Dermis microvascular lymphatic vessel endothelial cell (primary cell): ENCODE measurements at regions not wholly inside any gene's neighbourhood (a gene's known extent, or its start where the extent isn't known, plus 50 kb on each side); places are given as distances from the start of the nearest gene placed in this dataset.

Source experiments
- DNase-seq, 2 donors: peaks; one replicate each; pipeline versions ENCODE4 v3.0.0 to v3.0.0-alpha.2; 2010; ENCODE audit warnings: low read depth in 2 of 2

DNA sequence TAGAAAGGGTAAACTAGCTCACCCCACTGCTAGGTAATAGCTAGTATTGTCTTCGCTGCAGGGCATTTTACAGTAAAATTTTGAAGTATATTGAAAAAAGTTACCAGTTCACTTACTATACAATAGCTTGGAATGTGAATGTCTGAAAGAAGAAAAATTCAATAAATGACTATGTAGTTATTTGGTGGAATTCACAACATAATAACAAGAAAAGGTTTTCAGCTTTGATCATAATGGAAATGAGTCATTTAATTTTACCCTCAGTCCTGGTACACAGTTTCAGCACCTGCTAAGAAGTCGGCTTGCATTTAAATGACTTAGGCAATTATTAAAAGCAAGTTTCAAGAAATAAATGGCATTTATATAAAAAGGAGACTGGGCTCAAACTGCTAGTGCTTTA is 90.4 kb downstream of the NUP35 start:
- DNase-seq: no peak

DNA sequence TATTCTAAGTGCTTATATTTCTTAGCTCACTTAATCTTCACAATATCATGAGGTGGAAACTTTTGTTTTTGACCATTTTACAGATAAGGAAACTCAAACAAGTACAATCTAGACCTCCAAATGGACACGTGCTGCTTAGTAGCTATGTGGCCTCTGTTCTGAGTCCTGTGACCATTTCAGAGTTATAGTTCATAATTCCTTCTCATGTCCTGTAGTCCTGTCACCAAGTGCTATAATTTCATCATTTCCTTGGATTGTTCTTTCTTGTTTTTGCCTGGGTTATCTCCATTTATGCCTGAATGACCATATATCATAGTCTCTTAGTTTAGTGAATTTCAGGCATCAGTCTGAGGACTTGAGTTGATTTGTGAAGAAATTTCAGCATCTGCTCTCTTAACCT is 91.7 kb downstream of the NUP35 start:
- peak in 1 of 2 donors; percentile 46 for DNase-seq

DNA sequence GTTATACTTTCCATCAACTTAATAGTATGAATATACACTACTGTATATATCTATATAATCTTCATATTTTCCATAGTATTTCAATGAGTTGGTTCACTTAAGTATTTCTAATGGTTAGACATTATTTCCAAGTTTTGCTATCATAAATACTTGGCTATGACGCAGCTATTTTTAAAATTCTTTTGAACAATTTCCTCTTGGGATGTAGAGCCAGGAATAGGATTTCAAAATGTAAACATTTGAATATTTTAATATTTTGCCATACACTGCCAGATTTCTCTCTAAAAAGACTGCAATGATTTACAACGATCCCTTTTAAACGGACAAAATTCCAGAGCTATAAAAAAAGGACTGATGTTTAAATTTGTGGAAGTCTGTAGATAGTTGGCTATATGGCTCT is 95.6 kb downstream of the NUP35 start:
- DNase-seq: no peak

DNA sequence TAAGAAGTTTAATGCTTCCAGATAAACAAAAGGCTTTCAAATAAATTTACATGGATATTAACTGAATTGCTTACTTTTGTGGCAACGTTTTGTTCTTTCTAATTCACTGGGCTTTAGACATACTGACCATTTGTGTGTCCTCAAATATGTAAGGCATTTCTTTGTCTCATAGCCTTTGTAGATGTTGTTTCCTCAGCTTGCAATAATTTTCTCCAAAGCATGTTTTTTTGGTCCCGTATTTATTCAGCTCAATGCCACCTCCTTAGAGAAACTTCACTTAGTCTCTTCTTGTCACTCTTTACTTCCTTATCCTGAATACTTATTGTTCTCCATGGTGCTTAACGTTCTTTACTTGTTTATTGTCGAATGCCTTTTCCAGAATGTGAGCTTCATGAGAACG is 98.5 kb downstream of the NUP35 start:
- no peak for DNase-seq

DNA sequence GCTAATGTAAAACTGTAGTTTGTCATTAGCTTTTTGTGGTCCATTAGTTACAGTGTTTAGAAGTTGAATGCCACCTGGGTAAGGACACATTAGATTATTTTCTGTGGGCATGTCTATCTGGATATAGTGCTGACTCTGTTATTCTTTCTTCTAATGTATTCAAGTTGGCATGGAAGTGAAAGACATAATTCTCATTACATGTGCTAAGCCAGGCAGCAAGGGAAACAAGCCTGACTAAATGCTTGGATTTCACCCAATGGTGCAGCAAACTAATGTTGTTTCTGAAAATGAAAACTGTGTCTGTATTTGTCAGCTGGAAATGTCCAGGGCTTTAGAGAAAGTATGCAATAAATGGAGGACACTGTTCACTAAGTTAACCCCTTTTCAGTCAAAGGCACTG is 100.7 kb downstream of the NUP35 start:
- no peak for DNase-seq

DNA sequence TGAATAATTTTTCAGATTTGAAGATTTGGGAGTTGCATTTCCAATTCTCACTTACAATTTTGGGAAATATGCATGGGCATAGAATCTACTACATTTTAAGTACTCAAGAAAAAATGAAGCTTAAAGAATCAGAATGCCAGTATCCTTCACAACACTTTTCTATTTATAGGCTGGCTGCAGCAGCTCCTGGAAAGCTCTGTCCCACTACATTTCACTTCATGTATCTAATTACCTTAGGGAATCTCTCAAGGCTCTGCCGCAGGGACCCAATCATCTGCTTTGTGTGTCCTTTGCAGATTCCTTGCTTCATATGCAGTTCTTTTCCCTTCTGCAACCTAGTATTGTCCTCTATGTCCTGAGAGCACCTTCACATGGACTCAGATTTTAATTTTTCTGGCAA is 102.9 kb downstream of the NUP35 start:
- no peak for DNase-seq

DNA sequence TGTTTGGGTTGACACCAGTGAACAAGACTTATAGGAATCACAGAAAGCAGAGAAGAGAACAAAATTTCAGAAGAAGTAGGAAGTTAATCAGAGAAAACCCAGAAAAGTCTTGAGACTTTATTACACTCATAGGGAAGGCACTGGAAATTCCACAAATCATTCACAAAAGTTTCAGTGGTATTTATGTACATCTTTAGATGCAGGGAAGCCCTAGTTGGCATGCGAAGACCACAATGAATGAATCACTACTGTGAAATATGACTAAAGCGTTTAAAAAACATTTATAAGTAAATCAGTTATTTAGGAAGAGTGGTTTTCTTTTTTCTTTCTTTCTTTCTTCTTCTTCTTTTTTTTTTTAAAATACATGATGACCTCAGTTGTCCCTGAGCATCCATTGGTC is 105.1 kb downstream of the NUP35 start:
- no peak for DNase-seq

DNA sequence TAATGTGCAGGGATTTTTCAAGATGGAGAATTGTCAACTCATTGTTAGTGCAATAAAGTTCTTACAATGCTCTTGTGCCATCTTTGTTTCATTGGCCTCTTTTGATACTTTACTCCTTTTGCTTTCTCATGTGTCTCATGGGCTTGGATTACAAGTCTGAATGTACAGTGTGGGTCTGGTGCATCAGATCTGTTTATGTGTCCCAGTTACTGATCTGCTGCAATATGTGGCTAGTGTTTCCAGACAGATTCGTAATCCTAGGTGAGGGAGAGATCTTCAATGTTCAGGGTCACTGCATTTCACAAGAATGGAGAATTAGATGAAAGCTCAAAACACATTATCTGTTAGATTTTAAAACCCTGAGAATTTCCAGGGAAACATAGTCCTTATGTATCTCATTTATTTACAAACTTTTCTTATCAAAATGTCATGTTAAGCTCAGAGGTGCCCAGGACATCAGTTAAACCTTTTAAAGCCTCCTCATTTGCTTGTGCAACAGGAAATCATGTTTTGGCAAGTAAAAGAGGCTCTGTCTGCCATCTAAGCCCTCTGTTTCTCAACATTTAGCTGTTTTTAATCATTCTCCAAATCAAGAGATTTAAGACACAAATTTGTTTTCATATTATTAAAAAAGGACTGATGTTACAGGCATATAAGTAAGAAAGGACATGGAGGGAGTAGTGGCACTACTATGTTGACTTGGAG is 108.1 kb downstream of the NUP35 start:
- DNase-seq: no peak

DNA sequence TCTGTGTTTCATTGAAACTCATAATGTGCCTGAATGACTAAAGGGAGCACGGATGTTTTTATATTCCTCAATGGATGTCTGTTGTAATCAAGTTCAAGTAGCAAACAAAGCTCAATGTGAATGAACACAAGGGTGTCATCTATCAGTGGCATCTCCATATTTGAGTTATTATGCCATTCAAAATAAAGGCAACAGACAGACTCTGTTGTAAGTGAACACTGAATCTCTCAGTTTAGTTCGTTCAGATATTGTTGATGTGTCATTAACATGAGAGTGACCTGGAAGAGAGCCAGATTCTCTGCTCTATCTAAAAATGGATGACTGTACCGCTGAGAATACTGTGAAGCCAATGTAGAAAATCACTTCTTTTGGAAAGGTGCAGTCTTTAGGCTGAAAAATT is 118.7 kb downstream of the NUP35 start:
- peak in 1 of 2 donors; percentile 6 for DNase-seq

DNA sequence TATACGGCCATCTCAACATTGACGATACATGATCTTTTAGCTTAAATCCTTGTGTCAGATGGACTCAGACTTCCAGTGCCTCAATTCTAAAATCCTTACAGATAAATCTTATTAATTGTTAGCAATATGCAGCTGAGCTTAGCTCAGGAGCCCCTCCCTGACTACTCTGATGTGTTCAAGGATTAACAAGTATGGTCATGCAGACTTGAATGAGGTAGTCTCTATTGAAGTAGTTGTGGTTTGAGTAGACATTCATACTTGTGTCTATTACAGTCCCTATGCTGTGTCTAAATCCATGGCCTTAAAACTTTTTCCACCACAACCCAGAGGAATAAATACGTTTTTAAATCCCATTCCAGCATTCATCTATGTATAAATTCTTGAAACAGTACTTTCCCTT is 119.5 kb downstream of the NUP35 start:
- no peak for DNase-seq

DNA sequence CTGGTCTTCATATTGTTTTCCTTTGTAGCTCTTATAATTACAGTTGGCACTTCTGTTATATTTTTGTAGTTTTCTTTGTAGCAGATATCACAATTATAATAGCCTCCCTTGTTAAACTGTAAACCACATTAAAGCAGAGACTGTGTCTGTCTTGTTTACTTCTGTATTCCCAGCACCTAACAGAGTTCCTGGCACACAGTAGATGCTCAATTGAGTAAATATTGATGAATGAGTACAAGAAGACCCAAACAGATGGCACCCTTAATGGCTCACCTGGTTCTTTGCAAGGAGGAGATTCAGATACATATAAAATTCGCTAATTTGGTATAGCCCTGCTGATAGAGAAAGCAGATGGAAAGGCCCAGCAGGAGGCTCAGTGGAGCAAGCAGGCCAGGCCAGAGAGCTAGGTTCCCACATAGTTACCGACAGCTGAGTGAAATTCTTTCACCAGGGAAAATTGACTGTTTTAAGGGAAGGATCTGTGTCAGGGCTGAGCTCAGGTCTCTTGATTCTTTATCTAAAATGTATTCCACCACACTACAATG is 120.1 kb downstream of the NUP35 start:
- no peak for DNase-seq

DNA sequence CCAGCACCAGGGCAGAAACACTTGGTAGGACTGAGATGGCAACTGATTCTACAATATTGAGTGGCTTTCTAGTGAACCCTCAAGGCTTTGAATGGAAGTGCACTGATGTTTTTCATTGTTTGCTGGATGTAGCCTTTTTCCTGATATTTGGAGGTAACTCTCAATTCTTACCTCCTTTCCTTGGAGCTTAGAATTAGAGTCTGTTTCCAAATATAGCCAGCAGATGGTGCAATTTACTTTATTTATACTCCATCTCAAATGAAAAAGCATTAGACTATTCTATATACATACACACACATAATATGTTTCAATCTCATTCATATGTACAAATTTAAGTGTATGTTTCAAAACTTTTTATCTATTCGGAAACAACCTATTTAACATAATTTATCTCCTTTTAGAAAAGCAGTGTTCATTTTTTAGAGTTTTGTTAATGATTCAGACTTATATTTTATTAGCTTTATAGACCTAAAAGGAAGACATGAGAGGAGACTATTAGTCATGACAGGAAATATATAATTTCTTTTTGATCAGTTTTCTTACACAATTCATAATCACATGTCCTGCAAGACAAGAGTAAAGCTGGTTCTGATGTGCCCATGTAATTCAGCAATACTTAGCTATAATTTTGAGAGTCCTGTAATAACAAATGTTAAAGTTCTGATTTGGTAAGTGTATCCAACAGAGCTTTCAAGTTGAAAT is 124.8 kb downstream of the NUP35 start:
- DNase-seq: peak; percentile 18 to 34

DNA sequence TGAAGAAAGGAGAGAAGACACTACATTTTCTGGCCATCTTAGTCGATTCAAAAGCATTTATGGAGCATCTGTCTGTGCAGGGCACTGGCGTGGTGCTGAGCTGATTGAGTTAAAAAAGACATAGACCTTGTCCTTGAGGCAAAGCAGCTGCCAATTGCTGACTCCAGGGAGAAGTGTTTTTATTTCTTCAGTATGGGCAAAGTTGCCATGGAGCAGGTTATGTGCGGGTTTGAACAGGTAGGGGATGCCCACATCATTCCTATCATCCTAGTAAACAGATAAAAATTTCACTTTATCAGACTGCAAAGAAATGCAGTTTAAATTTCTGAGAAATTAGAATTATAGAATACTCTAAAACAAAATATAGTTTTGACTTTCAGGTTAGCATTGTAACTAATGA is 125.8 kb downstream of the NUP35 start:
- no peak for DNase-seq

DNA sequence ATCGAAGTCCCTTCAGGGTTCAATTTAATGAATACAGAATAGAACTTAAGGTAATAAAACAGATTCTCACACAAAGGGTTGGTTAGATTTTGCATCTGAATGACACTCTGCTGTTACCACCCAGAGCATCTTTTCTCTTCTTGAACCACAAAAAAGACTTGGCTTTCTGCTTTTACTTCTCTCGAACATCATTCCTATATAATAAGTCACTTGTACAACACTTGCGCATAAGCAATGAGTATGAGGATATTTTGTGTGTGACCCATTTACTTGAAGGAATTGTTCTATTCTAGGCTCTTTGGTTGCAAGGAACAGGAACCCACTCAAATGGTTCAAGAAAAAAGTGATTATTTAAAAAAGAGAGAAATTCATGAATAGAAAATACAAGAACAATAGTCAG is 126.2 kb downstream of the NUP35 start:
- no peak for DNase-seq

DNA sequence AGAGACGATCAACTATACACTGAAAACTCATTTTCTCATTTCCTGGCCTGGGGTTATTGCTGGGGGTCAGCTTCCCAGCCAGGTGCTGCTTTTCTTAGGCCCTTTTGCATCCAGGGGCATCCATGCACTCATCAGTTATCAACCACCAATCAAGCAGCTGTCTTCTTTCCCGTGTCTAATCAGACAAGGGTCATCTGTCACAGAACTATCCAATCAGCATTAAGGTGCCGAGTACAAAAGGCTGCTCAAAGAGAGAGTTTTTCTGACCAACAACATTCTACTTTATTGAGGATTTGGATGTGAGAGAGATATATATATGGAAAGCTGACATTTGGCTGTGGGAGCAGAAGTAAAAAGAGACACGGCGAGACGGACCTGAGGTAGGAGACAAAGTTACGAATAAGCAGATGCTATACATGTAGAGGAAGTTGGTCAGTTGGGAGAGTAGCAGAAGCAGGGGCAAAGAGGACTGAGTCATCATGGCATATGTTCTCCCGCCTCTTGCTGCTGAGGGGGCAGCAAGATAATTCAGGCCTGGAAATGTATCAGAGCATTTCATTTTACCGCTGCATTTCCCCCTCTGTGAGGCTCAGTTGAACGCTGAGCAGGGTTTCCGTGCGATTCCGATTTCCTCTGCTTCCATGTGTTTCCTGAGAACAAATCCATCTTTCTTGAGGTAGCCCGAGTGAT is 129.3 kb downstream of the NUP35 start:
- DNase-seq: peak in 1 of 2 donors; percentile 3

DNA sequence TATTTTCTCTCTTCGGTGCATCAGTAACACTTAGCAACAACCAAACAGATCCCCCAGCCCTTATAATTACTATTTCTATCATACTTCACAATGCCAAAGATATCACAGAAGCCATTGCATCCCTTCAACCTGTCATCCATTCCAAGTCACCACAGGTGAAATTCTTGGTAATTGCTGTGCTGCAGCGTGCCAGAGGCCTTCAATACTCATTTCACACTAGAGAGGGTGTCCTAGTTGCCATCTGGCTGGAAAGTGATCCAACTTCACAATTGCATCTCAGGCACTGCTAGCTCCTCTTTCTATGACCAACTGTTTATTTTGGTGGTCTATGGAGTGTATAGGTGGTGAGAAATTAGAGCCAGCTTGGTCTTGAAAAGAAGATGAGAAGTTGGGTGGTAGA is 131.2 kb downstream of the NUP35 start:
- no peak for DNase-seq

DNA sequence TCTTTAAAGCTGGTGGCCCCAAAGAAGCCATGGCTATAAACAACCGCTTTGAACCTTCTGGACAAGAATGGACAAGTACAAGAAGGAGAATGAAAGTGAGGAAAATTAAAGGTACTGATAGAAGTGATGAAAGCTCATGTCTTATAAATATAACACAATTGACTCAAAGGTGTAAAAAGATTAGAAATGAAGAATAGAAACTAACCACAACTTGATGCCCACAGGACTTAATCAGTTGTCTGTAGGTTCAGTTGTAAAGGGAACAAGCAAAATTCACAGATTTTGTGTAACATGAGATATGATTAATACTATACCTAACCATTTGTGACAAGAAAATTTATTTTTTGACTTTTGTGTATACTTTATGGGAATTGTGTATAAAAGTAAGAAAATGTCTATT is 135.7 kb downstream of the NUP35 start:
- no peak for DNase-seq

DNA sequence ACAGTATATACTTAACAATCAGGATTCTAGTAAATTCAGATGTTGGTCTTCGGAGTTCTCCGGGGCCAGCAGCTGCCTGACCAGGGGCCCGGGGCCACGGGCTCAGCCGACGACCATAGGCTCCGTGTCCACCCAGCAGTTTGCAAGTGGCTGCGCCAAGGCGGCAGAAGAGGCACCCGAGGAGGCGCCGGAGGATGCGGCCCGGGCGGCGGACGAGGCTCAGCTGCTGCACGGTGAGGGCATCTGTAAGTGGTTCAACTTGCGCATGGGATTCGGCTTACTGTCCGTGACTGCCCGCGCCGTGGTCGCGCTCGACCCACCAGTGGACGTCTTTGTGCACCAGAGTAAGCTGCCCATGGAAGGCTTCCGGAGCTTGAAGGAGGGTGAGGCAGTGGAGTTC is 136.3 kb downstream of the NUP35 start:
- no peak for DNase-seq

DNA sequence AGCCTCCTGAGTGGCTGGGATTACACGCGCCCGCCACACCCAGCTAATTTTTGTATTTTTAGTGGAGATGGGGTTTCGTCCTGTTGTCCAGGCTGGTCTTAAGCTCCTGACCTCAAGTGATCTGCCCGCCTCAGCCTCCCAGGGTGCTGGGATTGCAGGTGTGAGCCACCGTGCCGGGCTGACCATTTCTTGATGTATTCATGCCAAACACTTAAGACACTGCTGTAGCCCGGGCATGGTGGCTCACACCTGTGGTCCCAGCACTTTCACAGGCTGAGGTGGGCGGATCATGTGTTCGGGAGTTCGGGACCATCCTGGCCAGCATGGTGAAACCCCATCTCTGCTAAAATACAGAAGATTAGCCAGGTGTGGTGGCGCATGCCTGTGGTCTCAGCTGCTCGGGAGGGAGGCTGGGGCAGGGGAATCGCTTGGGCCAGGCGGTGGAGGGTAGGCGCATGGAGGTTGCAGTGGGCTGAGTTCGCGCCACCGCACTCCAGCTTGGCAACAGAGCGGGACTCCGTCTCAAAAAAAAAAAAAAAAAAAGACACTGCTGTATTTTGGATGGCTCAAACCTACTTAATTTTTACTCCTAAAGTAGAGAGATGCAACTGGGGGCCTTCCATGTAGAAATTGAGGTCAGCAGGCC is 140.8 kb downstream of the NUP35 start:
- DNase-seq: no peak

DNA sequence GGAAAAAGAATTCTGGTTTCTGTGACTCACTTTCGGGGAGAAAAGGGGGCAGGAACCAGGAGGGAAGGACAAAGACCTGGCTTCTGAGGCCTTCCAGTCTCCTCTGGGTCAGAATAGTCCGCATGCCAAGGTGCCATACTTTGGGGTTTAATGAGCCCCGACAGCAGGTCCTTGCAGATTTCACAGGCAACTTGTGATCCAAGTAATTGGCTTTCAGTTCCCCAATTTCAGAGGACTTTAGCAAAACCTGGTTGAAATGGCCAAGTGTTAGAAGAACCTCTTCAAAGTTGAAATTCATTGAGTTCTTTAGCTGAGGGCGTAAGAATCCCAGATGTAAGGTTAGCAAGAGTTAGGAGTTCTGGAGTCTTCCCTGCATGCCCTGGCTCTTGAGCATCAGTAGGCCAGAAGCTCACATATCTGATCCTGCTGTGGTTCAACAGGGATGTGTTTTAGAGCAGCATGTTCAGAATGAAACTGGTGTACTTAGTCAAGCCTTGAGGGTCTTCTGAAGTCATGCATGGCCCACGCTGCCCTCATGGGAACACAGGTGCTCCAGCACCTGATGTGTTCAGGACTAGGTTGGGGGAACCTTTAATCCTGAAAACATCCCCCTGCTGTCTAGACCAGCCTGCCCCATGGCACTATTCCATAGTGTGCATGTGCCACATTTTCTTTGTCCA is 143.0 kb downstream of the NUP35 start:
- DNase-seq: no peak

DNA sequence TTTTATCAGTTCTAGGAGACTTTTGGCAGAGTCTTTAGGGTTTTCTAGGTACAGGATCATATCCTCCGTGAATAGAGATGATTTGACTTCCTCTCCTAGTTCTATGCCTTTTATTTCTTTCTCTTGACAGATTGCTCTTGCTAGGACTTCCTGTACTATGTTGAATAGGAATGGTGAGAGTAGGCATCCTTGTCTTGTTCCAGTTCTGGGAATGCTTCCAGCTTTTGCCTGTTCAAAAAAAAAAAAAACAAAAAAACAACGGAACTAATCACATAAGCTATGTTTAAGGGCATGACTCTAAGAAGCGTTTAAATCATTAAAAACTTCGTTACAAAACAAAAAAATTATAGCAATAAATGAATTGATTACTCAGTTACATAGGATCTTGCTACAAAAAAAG is 145.7 kb downstream of the NUP35 start:
- peak in 1 of 2 donors; percentile 45 for DNase-seq

DNA sequence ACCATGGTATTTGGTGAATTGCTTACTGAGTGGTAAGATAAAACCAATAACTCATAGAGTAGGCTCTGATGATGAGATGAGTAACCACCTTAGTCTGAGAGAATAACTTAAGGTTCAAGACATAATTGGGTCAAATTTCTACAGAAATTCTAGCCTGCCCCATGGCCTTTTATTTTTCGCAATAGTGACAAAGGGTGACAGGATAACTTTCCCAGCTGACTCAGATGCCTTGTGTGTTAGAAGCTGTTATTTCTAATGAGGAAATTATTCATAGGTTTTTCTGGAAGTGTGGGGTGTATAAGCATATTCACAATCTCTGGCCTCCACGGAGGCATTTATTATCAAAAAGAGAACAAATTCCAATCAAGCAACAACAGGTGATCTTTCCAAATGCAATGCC is 159.0 kb downstream of the NUP35 start:
- no peak for DNase-seq
